HK-2 (cell line): ENCODE measurements at regions not wholly inside any gene's neighbourhood (a gene's known extent, or its start where the extent isn't known, plus 50 kb on each side); places are given as distances from the start of the nearest gene placed in this dataset.

Source experiments
- DNase-seq: peaks from one replicate; pipeline ENCODE4 v3.0.0-alpha.2; 2018; ENCODE audit not compliant: unreplicated experiment

DNA sequence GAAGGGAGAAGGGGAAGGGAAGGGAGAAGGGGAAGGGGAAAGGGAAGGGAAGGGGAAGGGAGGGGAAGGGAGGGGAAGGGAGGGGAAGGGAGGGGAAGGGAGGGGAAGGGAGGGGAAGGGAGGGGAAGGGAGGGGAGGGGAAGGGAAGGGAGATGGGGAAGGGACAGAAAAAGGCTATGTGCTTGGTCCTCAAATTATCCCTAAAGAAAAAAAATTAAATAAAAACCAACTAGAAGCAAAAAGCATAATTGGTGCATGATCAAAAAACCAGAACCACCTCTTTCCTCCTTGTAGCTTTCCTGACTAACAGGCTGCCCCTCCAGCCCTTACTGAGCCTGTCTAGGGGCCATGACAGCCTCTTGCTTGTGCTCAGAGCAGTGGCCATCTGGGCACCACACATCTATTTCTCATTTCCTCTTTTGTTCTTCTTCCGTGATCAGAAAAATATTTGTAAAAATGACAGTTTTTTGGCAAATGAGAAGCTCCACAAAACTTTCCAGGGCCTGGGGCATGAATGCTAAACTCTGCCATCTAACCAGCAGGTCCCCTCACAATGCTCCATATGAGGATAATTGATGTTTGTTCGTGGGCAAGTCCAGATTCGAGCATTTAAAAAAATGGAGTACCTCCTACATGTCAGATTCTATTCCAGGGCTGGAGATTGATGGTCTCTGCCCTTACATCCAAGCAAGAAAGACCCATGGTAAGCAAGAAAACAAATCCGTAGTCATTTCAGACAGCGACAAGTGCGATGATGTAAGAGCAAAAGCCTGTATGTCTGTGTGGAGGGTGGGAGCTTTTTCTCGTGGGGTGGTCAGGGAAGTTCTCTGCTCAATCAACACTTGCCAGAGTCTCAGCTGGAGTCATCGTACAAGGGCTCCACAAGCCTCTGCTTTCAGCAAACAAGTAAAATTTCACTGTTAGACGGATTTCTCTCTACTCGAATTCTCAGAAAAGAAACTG, 320.9 kb downstream of the WDR11 start:
- no peak for DNase-seq

DNA sequence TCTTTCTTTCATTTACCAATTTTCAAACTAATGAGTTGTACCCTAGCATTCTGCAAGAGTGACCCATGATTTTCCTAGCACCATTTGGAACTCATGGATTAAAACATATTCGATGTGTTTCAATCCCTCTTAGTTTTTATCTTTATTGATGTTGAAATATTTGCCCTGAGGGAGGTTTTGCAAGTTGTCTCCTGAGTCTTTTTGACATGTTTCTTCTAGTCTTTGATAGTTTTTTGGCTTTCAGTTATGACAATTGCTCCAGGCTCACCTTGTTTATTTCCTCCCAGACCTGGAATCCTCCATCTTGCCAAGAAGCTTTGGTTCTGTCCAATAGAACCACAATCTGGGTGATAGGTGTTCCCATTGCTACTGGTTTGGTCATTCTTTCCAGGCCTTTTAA, 327.8 kb downstream of the WDR11 start:
- DNase-seq = no peak

DNA sequence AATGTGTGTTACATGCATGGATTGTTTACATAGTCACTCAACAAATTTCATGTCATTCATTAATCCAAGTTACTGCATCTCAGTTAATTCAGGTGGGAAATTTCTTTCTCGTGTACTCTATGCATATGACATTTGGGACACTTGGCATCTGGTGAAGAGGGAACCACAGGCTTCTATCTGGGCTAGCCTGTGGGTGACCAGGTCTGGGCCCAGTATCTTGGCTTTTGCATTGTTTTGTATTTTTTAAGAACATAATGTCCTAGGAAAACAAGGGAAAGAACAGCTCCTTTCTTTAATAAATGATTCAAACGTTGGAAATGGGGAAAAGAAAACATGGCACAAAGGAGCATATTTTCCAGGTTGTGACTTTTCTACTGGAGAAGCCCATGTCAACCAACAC, 331.1 kb downstream of the WDR11 start:
- no peak for DNase-seq

DNA sequence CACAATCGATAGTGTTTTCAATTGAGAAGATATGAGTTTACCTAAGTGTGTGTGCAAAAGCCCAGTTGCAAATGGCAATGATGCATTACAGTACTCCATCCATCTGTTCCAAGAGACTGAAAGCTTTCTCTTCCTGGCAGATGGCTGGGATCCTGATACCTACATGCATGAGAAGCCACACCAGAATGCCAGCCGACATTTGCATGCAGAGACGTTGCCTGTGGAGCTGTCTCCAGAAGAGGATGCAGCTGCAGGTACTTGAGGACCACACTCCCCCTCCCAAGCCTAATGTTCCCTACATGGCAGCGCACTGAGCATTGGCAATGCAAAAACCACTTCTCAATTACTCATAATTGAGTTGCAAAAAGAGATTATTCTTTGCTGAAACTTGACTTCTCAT, 332.1 kb downstream of the WDR11 start:
- no peak for DNase-seq

DNA sequence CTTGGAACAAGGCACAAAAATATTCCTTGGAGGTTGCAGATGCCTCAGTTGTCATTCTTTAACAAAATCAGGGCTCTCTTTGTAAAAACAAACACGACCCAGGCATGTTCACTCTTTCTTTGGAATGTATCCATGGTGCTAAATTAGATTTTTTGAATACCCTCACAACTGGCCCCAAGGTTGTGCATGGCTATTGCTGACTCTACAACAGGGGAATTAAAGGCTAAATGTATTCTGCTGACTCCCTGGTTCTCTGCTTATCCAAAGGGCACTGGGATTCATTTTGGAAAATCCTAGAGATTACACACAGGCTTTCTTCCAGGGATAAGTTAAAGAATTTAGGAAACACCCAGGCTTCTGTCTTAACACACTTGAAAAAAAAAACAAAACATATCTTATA, 332.5 kb downstream of the WDR11 start:
- DNase-seq = no peak

GRCh38 chr10:121185816-121186455, 334.8 kb downstream of the WDR11 start:
- no peak for DNase-seq

GRCh38 chr10:121187391-121187790, 336.2 kb downstream of the WDR11 start:
- DNase-seq = no peak

- no peak for DNase-seq
These were observed 336.8 kb downstream of the WDR11 start for GRCh38 chr10:121188005-121188404.

DNA sequence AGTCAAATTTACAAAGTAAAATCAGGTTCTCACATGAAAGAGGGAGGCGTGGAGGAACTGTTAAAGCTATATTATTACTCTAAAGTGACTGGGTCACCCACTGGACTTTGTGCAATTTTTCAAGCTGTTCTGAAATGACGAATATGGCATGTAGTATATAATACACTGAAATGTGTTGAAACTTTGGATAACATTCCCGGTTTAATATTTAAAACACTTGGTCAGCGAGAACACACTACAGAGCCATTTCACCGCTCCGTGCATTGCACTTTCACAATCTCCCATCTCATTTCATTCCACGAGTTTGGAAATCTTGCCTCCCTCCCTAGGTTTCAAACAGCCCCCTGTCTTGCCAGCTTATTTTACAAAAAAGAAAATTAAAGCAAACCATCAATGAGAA, 337.9 kb downstream of the WDR11 start:
- DNase-seq = no peak

DNA sequence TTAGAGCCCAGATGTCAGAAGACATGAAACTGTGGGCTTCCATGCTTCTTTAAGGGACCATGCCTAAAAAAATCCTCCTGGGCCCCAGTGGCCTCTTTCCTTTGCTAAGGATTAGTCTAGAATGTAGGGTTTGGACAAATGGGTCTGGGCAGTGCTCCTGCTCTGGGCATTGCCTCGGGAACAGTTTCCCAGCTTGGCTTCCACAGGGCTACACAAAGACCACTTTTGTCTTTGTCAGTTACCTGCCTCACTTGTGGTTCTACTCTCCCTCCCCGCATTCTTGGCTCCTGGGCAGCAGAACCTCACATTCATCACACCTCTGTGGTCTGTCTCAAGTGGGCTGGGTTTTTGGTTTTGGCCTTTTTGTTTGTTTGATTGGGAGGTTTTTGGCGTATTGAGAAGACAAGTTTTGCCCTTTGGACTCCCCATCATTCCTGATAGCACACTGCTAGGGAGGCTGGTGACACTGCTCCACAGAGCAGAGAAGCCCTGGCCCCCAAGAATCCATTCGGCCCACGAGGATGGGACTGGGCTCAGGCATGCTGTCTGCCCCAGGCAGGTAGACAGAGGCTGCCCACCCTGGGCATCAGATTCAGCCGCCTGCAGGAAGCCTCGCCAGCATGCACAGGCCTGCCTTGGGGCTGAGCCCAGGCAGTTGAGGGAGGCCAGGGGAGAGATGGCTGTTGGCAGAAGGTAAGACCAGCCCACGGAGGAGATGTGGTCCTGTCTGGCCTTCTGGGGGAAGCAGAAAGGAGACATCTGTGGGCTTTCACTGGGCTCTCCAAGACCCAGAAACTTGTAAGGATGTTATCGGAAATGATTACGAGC, 343.7 kb downstream of the WDR11 start:
- no peak for DNase-seq

DNA sequence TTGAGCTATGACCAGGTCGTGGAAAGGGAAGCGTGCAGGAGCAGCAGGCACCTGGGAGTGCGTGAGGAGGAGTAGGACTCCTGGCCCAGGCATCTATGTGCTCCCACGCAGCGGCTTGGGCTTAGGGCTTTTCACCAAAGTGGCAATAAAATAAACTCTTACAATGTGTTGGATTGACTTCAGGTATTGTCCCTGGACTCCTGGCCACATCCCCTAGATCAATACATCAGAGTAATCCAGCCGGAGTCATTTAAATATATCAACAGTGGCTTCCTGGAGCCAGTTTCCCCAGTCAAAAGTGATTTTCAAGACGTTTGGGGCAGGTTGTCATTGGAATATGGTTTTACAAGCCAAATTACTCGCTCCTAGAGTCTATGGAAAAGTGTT, 344.4 kb downstream of the WDR11 start:
- DNase-seq = no peak

- no peak for DNase-seq
These were observed 347.9 kb downstream of the WDR11 start for GRCh38 chr10:121199081-121199480.

DNA sequence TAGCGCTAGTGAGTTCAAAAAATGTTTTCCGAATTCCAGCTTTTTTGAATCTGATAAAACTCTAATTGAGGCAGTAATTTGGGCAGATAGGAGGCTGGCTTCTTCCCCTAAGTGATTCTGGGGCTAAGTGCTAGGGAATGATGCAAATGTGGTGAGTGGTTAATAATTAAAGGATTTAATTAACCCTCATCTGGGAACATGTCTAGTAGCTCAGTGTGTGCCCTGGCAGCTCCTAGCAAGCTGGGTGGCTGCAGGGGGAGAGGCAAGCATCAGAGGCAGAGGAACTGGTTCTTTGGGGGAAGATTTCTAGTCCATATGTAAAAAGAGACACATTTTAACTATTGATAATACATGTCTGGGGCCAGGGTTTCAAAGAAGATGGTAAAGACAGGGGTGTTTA, 354.5 kb downstream of the WDR11 start:
- no peak for DNase-seq

DNA sequence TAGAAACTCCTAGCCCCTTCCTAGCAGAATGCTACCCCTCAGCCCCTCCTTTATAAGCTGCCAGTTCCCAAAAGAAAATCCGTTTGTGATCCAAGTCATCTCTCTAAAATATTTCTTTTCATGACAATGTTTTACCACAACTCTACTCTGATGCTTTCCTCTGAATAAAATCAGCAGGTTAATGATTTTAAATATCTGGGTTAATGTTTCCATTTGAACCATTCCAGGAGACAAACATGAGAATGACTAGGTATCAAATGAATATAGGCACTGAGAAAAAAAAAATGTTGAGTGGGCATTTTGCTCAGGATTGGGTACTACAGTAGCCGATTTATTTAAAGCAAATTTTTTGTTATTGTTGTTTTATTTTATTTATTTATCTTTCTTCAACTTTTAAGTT, 360.3 kb downstream of the WDR11 start:
- DNase-seq = no peak

DNA sequence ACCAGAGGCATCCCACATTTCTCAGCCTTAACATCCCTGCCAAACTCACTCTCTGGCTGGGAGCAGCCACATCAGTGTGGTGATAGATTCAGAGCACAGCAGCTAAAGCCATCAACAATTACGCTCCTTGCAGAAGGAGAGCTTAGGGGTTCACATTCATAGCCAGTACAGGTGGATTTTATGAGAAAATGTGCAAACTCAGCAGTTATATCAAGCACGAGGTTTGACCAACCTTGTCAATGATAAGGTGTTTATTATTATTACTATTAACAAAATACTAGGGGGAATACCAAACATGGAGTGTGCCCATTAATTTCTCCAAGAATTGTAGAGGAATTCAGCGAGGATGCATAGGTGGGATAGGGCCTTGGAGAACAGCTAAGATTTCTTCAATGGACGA, 362.3 kb downstream of the WDR11 start:
- no peak for DNase-seq

- no peak for DNase-seq
These were observed 365.1 kb downstream of the WDR11 start for GRCh38 chr10:121216295-121216694.

DNA sequence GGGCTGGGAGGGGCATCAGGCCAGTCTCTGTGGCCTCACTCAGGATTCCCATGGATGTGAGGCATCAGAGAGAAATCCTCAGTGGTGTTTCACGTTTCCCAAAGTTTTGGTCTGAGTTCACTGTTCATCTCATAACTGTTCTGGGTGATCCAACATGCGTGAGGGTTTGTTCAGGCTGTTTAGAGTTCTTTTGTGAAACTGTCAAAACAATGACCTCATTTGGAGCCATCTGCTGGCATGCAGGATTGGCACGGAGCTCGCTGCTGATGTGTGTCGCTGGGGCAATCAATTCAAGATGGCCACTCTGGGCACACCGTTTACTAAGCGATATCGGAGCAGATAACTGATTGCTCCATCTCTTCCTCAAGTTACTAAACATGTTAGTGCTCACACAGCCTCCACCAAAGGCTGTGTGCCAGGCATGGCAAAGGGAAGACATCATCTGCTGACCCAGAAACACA, 365.6 kb downstream of the WDR11 start:
- DNase-seq = no peak

DNA sequence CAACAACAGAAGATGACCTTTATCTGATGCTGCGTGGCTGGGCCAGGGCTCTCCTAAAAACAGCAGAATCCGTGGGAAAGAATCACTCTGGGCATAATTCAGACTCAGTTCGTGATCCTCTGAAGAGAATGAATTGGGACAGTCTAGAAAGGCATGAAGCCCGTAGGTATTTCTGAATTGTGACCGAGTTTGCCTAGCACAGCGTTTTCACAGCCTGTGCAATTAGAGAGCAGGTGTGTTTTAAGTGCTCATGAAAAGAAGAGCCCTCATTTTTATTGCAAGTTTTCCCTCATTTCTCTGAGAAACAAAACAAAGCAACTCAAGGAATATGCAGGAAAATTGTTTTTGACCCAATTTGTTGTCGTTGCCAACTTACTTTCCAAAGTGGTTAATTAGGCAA, 366.2 kb downstream of the WDR11 start:
- no peak for DNase-seq

DNA sequence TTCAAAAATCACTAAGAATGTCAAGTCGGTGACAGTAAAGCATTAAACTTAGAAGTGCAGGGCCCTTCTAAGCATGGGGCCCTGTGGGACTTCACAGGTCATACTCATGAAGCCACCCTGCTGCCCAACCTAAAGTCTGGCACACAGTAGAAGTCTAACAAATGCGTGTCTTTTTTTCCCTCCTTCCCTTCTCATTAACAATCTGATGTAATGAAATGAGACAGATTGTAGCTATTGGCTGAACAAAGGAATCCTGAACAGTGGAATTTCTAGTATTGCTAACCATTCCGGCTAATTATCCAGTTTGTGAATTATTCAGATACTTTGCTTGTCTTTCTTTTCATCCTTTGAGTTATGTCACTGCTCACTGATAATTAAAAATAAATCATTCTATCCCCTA, 369.9 kb downstream of the WDR11 start:
- DNase-seq = no peak

GRCh38 chr10:121221991-121222390, 370.8 kb downstream of the WDR11 start:
- DNase-seq = no peak

DNA sequence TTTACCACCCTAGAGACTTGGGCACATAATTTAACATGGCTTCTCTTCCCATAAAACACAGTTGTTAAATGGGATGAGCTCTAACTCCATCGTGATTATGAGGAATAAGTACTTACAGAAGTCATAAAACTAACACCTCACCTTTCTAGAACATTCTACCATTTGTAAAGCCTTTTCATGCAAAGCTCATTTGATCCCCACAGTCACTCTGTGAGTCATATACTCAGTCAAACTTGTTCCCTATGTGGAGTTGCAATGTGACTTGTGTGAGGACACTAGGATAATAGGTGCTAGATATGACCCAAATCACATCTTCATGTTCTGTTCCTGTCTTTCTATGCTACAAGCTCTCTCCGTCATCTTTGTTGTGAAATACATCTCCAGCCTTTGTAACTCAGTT, 371.7 kb downstream of the WDR11 start:
- no peak for DNase-seq

DNA sequence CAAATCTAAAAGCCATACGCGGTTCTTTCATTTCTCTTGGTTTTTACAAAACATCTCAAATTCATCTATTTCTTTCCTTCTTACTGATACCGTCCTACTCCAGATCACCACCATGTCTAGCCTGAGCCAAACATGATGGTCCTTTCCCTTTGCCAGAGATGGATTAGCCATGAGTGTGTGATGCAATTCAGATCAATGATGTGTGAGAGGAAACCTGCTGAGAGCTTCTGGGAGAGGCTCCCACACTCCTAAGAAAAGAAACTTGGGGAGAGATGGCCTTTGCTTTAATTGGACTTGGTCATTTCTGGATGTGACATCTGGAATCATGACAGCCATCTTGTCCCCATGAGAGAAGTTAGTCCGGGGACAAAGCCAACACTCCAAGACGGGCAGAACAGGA, 367.2 kb downstream of the FGFR2 start:
- no peak for DNase-seq
